Lower leg skin (tissue), 3 donors: ENCODE measurements at regions not wholly inside any gene's neighbourhood (a gene's known extent, or its start where the extent isn't known, plus 50 kb on each side); places are given as distances from the start of the nearest gene placed in this dataset.

Experiments used
- CTCF ChIP-seq, 3 donors: fragments of 450-650 bp; IDR thresholded peaks; one replicate each; pipeline ENCODE4 v1.5.1; 2016; ENCODE audit warnings: antibody characterized with exemption in 3 of 3, mild to moderate bottlenecking in 3 of 3, moderate library complexity in 2 of 3
- POLR2A ChIP-seq, 2 donors: fragments of 450-650 bp; IDR thresholded peaks; one replicate each; pipeline ENCODE4 v1.6.1; 2016 to 2017; ENCODE audit warnings: antibody characterized with exemption in 2 of 2, mild to moderate bottlenecking in 1 of 2, moderate library complexity in 1 of 2

GRCh38 chr16:65905331-65905730 lies 461.2 kb upstream of the CDH5 start:
- TF ChIP-seq CTCF (IDR thresholded peaks at IDR 0.05) (no peak), POLR2A (IDR thresholded peaks at IDR 0.05) (no peak)
